Erythroblast (primary cell): ENCODE measurements at regions not wholly inside any gene's neighbourhood (a gene's known extent, or its start where the extent isn't known, plus 50 kb on each side); places are given as distances from the start of the nearest gene placed in this dataset.

Experiments
- GATA1 ChIP-seq: IDR thresholded peaks from 2 replicates; pipeline ENCODE4 v1.6.1; 2011; ENCODE audit warnings: low read depth, mild to moderate bottlenecking, control low read depth, low read length, moderate library complexity
- POLR2A ChIP-seq: IDR thresholded peaks from 2 replicates; pipeline ENCODE4 v1.6.1; 2011; ENCODE audit warnings: mild to moderate bottlenecking, low read length

DNA sequence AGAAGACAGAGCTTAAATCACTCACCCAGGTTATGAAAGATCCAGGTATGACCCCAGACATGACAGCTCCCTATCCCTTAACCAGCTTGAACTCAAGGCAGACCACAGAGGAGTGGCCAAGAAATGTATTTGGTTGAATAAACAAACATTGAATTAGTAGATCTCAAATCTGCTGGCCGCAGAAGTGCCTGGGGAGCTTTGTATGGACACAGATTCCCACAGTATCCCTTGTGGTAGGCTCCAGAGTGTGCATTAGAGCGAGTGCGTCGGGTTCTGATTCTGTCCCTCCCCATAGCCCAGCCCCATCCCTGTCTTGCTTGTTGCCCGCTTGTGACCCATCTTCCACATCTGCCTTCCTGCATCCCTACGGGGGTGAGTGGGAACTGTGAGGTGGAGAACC, 118.8 kb upstream of the FOXF1 start:
- TF ChIP-seq POLR2A (no peak), GATA1 (no peak)
